Fibroblast of skin of scalp (primary cell): ENCODE measurements at regions not wholly inside any gene's neighbourhood (a gene's known extent, or its start where the extent isn't known, plus 50 kb on each side); places are given as distances from the start of the nearest gene placed in this dataset.
A peak's percentile ranks its signal among the peaks of the same experiment; 100 is the strongest.

Experiments used
- DNase-seq: peaks from one replicate; pipeline ENCODE4 v3.0.0-alpha.2; 2013

DNA sequence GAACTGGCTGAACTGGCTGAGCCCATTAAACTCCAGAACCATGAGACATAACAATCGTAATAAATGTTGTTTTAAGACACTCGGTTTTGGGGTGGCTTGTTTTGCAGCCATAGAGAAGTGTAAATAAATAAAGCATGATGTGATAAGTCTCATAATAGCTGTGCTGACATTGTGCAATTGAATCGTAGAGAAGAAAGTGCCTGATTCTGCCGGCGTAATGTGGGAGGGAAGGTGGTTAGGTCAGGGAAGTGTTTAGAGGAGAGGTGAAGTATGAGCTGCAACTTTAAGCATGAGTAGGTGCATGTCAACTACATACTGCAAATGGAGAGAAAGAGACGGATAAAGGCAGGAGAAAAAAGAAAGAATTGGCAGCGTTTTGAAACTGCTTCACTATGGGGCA lies 217.1 kb downstream of the BLID start:
- no peak for DNase-seq

DNA sequence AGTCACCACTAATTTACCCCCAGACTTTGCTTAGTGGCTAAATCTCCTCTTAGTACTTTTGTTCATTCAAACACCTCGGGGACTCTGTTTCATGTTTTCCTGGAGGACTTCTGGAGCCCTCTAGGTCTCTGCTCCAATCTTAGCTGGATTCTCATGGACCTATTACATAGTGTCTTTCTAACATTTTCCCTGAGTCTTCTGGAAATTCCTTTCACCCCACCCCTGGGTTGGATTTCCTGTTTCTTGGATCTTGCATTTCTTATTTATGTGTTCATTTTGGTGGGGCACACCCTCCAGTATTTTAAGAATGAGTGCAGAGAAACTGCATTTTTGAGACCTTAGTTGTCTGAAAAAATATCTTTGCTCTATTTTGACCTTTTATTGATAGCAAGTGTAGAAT lies 220.1 kb downstream of the BLID start:
- DNase-seq: peak; percentile 89

DNA sequence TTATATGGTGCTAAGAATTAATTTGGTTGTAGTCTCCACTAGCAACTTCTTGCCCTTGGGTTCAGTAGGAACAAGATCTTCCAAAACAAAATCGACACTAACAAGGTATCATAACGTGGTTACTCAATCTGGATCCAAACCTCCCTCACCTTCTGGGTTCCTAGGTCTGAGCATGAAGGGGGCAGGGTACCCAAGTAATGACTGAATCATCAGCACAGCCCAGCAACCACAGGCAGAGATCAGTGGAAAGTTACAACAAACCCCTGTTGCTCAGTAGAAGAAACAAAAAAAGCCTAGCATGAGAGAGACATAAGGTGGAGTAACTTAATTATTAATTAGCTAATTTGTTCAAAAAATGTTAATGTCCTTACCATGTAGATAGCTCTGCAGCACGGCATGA lies 221.4 kb downstream of the BLID start:
- DNase-seq: peak; percentile 48

- DNase-seq: peak; percentile 51
Measured at GRCh38 chr11:121892863-121893262, 223.2 kb downstream of the BLID start.

DNA sequence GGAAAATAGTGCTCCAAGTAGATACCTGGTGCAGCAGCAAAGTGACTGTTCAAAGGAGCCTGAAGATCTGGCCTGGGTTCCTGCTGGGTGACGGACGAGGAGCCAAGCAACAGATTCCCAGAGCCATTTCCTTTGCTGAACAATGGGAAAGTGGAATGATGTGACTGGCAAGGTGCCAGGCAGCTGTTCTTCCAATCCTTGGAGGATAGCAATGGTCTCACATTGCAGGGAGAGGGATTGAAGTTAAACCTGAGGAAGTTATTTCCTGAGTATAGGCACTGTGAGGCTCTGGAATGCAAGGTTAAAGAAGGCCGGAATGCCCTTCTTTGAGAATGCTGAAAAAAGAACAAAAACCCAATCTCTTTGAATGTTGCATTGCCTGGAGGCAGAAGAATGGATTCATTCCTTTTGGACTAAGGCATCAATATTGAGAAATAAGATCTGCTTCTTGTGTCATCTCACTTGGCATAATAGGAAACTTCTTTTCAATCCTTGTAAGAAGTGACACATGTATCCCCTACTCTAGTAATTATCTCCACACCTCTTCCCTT lies 223.8 kb downstream of the BLID start:
- DNase-seq: peak; percentile 84

DNA sequence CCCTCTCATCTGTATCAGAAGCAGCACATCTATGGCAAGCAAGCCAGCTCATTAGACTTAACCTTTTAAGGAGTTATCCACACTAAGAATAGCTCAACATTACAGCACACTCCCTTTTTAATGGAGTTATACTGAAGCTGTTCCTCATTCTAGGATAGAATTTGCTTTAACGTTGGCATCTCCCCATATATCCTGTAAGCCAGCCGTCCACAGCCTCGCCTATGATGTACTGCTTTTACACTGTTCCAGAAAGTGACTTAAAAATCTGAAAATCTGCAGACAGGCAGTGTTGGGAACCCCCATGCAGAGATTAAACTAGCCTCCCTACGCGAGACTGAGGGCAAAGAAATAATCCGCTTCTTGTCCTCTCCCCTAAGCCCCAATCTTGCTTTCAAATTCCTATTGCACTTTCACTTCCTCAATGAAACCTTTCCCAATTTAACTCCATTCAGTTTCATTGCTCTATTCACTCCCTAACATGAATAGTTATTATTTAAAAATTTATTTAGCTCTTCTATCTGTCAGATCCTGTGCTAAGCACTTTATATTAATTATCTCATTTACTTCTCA lies 225.0 kb downstream of the BLID start:
- DNase-seq: no peak

DNA sequence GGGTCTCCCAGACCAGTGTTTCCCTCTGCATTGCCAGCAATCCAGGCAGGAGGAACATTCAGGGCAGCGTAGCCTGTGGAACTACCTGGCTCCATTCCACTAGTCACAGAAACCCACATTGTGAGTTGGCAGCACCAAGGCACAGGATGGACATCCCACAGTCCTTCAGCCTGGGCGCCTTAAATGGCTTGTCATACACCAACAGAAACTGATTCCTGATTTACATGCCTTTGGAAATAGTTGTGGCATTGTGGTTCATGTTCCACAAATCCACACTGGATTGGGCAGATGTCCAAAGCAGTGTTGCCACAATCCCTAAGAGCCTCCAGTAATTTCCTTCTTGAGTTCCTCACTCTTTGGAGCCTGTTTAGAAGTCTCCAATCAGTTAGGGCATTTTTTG lies 225.6 kb downstream of the BLID start:
- DNase-seq: peak; percentile 99

- DNase-seq: peak; percentile 77
Measured at GRCh38 chr11:121889931-121890330, 226.1 kb downstream of the BLID start.

DNA sequence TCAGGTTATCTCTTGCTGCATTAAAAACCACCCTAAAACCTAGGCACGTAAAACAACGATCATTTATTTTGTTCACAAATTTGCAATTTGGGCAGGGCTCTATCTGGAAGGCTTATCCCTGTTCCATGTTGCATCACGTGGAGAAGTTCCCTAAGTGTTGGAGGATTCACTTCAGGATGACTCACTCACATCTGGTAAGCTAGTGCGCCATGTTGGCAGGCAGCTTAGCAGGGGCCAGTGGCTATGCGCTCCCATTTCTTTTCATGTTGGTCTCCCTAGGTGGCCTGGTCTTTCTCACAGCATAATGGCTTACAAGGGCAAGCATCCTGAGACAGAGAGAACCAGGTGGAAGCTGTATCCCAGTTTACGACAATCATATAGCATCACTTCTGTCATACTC lies 226.8 kb downstream of the BLID start:
- DNase-seq: no peak

DNA sequence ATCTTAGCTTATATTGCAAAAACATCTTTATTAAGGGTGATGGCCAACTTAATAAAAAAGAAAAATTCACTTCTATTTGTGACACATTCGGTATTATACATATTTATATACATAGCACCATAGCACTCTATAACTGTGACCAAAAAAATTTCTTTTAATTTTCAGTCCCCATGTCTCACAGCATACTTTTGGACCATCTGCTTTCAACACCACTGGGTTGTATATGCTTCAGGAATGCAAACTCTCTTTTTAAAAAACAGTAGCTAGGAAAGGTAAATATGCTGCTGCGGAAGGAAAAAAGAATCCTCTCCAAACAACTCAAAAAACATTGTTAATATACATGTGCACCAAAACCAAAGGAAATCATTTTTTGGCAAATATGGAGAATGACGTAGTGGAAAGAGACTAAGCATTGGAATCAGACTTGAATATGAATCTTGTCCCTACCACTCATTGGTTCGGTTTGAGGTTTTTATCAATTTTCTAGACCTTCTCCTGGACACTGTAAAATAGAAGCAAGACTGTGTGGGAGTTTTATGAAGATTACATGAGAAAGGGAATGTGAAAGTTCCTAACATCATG lies 227.9 kb downstream of the BLID start:
- DNase-seq: peak; percentile 70

DNA sequence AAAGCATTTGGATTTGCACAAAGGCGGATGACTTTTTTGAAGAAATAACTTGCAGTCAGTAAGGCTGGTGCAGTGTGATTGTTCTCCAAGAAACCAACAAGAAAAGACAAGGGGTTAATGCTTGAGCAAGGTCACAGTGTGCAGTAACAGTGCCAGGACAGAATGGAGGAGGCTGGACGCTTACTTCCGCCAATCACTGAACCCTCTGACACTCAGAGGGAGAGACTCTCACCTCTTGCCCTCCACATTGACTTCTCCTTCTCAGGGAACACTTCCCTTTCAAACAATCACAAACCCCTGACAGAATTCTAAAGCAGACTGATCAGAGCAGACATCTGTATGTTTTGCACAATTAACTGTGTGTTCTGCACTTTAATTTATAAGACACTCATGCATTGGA lies 228.4 kb downstream of the BLID start:
- DNase-seq: no peak

- no peak for DNase-seq
Measured at GRCh38 chr11:121886996-121887395, 229.0 kb downstream of the BLID start.

- no peak for DNase-seq
Measured at GRCh38 chr11:121886005-121886734, 229.8 kb downstream of the BLID start.

DNA sequence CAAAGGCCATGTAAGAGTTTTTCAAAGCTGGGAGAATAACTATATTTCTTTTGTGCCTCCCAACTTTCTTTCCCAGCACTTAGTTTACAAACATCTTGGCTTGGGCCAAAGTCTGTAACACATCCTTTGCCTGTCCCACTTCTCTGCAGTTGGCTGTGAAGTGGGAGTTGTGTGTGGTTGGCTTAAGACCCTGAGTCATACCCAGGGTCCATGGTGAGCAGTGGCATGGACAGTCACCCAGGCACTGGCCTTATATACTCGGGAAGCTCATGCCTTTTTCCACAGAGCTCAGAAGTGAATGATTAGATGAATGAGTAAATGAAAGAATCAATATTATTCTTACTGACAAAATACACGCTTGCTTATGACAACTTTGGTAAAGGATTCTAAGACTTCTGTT lies 231.4 kb downstream of the BLID start:
- DNase-seq: no peak

DNA sequence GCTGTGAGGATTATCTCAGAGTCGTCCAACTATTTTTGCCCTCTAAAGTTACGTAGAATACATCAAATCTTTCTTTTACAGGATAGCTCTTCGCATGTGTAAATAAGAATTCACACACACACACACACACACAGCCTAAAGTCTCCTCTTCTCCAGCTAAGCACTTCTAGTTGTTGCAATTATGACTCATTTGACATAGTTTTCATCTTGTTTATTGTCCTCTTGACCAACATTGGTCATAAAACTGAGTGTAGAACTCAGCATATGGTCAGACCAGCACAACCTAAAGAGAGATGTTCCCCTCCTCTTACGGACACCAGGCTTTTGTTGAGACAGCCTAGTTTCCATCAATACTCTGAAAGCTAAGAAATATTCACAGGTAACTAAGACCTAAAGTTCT lies 234.2 kb downstream of the BLID start:
- peak; percentile 54 for DNase-seq

DNA sequence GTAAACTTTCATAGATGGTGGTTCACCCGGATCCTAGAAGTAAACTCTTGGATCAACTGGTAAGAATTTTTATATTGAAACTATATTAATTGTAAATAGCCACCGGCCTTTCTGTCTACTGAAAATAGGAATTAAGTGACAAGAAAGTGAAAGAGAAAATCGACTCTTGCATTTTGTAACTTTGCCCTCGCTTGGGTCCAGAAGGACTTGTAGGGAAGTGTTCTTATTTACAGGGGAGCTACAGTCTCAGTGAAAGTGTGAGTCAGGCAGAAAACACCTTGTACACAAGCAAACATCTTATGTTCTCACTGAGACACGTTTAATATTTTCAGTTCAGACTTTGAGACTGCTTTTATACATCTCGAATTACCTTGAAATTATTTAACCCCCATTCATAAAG lies 238.9 kb downstream of the BLID start:
- no peak for DNase-seq

DNA sequence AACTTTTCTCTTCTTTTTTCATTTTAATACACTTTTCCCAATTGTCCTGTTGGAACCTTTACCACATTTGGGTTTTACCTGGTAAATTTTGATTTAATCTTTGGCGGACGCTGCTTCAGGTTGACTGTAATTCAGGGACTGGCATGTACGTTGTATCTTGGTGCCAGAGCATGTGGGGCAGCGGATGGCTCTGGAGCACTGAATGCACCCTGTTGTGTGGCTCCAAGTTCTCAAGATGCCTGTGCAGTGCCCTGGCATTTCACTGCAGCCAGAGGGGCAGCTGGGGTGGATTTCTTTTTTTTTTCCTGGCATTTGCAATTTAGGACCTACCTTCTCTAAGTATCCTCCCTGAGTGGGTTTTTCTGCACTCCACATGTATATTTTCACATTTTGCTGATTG lies 242.2 kb downstream of the BLID start:
- no peak for DNase-seq

DNA sequence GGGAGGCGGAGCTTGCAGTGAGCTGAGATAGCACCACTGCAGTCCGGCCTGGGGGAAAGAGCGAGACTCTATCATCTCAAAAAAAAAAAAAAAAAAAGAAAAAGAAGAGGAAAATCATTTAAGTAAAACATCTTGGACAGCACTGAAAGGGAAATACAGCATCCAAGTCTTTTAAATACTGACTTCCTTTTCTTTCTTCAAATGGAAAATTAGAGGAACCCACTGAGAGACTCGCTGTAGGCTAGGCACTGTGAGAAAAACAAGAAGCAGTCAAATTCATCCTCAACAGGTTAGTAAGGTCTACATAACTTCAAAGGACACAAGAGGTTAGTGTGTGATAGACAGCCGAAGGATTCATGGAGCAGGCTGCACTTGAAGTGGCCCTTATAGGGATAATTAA lies 243.7 kb downstream of the BLID start:
- no peak for DNase-seq

DNA sequence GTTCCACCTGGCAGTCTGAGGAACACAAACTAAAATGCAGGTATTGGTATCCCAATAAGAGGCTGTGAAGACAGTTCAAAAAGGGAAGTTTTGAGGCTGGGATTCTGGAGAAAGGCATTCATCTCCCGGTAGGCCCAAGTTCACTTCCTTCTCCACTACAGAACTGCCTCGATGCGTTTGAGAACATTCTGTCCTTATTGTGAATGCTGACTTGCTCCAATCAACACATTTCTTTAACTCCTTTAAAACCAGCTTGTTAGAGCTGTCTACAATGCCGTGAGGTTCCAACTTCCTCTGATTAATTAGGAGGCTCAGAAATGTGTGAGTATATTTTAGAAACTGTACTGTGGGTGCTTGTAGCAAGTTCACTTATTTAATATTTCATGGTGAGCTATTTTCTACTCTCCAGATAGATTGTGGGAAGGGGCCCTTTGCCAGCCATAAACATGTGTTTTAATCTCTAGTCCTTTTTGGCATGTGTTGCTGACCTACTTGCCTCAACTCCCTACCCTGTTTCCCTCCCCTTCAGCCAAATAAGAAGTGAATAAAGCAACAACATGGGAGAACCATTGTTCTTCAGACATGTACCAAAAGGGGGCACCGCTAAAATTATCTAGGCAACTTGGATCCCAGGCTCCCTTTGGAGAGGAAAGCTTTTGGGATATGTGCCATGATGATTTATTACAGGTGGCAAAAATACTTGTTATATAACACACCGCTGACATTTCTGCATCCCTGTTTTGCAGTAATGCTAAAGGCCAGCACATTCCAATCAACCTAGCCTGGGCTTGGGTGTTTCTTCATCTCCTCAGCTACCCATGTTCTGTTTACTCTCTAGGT lies 245.6 kb downstream of the BLID start:
- no peak for DNase-seq

- no peak for DNase-seq
Measured at GRCh38 chr11:121869478-121869877, 246.5 kb downstream of the BLID start.

DNA sequence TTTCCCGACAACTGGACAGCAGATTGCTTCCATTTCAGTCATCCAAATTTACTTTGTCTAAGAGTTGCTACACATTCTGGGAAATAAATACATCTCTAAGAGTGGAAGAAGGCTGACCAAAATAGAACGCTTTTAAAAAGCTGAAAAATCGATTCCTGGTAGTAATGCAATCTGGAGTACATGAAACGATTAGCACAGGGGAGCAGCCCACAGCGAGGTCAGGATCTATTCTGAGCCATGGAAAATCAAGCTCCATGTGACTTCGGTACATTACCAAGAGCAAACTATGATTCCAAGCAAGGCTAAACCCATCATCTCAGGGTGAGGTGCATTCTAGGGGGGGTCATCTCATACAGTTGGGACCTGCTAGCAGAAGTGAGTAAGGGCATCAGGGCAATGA lies 249.3 kb downstream of the BLID start:
- DNase-seq: no peak

DNA sequence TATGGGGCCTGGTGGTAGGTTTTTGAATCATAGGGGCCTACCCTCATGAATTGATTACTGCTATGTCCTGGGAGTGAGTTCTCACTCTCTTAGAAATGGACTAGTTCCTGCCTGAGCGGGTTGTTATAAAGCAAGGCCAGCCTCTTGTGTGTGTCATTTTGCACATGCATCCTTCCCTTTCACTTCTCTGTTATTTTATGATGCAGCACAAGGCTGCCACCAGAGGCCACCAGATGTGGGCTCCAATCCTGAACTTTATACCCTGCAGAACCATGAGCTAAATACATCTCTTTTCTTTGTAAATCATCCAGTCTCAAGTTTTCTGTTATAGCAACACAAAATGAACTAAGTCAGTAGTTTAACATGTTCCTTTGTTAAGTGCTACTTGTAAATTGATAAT lies 251.4 kb downstream of the BLID start:
- no peak for DNase-seq

DNA sequence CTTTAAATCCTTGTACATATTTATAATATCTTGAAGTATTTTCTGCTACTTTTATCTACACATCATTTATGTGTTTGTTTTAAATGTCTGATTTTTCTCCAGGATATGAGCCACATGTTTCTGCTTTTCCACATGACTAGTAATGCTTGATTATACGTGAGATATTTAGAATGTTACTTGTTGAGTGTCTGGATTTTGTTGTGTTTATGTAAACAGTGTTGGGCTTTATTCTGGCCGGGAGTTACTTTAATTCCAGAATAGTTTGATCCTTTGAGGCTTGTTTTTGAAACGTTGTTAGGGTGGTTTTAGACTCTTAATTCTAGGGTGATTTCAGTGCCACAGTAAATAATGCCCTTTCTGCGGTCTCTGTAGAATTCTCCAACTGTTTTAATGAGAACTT lies 252.9 kb downstream of the BLID start:
- DNase-seq: no peak
